Endothelial cell of umbilical vein (primary cell): ENCODE measurements at regions not wholly inside any gene's neighbourhood (a gene's known extent, or its start where the extent isn't known, plus 50 kb on each side); places are given as distances from the start of the nearest gene placed in this dataset.

Experiments used
- EZH2 ChIP-seq: IDR thresholded peaks from 2 replicates; pipeline ENCODE4 v1.6.1; 2012; ENCODE audit warnings: borderline replicate concordance, low read depth, mild to moderate bottlenecking, moderate library complexity, low read length, inconsistent platforms; ENCODE audit not compliant: severe bottlenecking
- FOS ChIP-seq: IDR thresholded peaks from 2 replicates; pipeline ENCODE4 v1.6.1; 2011; ENCODE audit warnings: mild to moderate bottlenecking, low read length, moderate library complexity, borderline replicate concordance; ENCODE audit not compliant: insufficient read depth
- GATA2 ChIP-seq: IDR thresholded peaks from 2 replicates; pipeline ENCODE4 v1.7.0; 2011; ENCODE audit warnings: low read depth, mild to moderate bottlenecking, moderate library complexity, mixed read lengths, low read length; ENCODE audit not compliant: insufficient read length, insufficient read depth
- JUN ChIP-seq: IDR thresholded peaks from 2 replicates; pipeline ENCODE4 v1.6.1; 2011; ENCODE audit warnings: borderline replicate concordance, low read depth; ENCODE audit not compliant: insufficient read length, insufficient read depth
- POLR2A ChIP-seq: IDR thresholded peaks from 2 replicates; pipeline ENCODE4 v1.6.1; 2012; ENCODE audit warnings: low read depth, mild to moderate bottlenecking, control low read depth, low read length
- POLR2AphosphoS5 ChIP-seq: IDR thresholded peaks from 2 replicates; pipeline ENCODE4 v1.6.1; 2012; ENCODE audit warnings: low read depth, mild to moderate bottlenecking, control low read depth, low read length, moderate library complexity; ENCODE audit not compliant: insufficient read depth
- TF ChIP-seq, protein P1 (sequence below), 2 donors: IDR thresholded peaks; 1 replicate in 1 of 2; 2 replicates in 1 of 2; pipeline ENCODE4 v1.5.1; 2011; ENCODE audit warnings: low read length in 2 of 2, mild to moderate bottlenecking in 2 of 2, moderate library complexity in 2 of 2, control low read depth in 1 of 2, inconsistent platforms in 1 of 2, low read depth in 1 of 2; ENCODE audit not compliant: insufficient read depth in 1 of 2; ENCODE audit errors: extremely low read depth in 1 of 2

DNA sequence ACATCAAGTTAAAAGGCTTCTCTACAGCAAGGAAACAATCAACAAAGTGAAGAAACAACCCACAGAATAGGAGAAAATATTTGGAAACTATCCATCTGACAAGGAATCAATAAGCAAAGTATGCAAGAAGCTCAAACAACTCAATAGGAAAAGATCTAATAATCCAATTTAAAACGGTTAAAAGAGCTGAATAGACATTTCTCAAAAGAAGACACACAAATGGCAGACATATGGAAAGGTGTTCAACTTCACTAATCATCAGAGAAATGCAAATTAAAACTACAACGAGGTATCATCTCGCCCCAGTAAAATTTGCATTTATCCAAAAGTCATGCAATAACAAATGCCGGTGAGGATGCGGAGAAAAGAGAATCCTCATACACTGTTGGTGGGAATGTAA lies 82.2 kb upstream of the NECTIN3 start:
- TF ChIP-seq, protein P1, sequence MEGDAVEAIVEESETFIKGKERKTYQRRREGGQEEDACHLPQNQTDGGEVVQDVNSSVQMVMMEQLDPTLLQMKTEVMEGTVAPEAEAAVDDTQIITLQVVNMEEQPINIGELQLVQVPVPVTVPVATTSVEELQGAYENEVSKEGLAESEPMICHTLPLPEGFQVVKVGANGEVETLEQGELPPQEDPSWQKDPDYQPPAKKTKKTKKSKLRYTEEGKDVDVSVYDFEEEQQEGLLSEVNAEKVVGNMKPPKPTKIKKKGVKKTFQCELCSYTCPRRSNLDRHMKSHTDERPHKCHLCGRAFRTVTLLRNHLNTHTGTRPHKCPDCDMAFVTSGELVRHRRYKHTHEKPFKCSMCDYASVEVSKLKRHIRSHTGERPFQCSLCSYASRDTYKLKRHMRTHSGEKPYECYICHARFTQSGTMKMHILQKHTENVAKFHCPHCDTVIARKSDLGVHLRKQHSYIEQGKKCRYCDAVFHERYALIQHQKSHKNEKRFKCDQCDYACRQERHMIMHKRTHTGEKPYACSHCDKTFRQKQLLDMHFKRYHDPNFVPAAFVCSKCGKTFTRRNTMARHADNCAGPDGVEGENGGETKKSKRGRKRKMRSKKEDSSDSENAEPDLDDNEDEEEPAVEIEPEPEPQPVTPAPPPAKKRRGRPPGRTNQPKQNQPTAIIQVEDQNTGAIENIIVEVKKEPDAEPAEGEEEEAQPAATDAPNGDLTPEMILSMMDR (IDR thresholded peaks at IDR 0.05; ENCODE audit: extremely low read depth in 1 of 2, insufficient read depth in 1 of 2, low read depth in 1 of 2, low read length in 2 of 2): no peak
- no peak for TF ChIP-seq JUN
- no peak for TF ChIP-seq EZH2
- TF ChIP-seq POLR2A: no peak
- no peak for TF ChIP-seq POLR2AphosphoS5
- no peak for TF ChIP-seq GATA2
- TF ChIP-seq FOS: no peak
